ENCODE measurements at regions not wholly inside any gene's neighbourhood (a gene's known extent, or its start where the extent isn't known, plus 50 kb on each side); places are given as distances from the start of the nearest gene placed in this dataset.

GRCh38 chr11:38300570-38300969, 1702.5 kb upstream of the RAG2 start:
- no peak for DNase-seq (ENCODE audit: low read depth in 2 of 2)

GRCh38 chr11:38296211-38296776, 1698.3 kb upstream of the RAG2 start:
- DNase-seq (ENCODE audit: low read depth in 2 of 2), result no peak

GRCh38 chr11:38282718-38283117, 1684.7 kb upstream of the RAG2 start:
- no peak for DNase-seq (ENCODE audit: low read depth in 2 of 2)

- no peak for DNase-seq (ENCODE audit: low read depth in 2 of 2)
Measured at GRCh38 chr11:38278457-38279141, 1680.6 kb upstream of the RAG2 start.

- no peak for DNase-seq (ENCODE audit: low read depth in 2 of 2)
Measured at GRCh38 chr11:38274031-38274430, 1676.0 kb upstream of the RAG2 start.

GRCh38 chr11:38272376-38272775, 1674.3 kb upstream of the RAG2 start:
- no peak for DNase-seq (ENCODE audit: low read depth in 2 of 2)

GRCh38 chr11:38266691-38267090, 1668.7 kb upstream of the RAG2 start:
- DNase-seq (ENCODE audit: low read depth in 2 of 2), result no peak

GRCh38 chr11:38256436-38256835, 1658.4 kb upstream of the RAG2 start:
- no peak for DNase-seq (ENCODE audit: low read depth in 2 of 2)

- DNase-seq (ENCODE audit: low read depth in 2 of 2), result no peak
Measured at GRCh38 chr11:38254913-38255312, 1656.9 kb upstream of the RAG2 start.

- DNase-seq (ENCODE audit: low read depth in 2 of 2), result no peak
Measured at GRCh38 chr11:38252620-38253019, 1654.6 kb upstream of the RAG2 start.

- DNase-seq (ENCODE audit: low read depth in 2 of 2), result no peak
Measured at GRCh38 chr11:38246451-38246850, 1648.4 kb upstream of the RAG2 start.

GRCh38 chr11:38226684-38227083, 1628.6 kb upstream of the RAG2 start:
- no peak for DNase-seq (ENCODE audit: low read depth in 2 of 2)

- DNase-seq (ENCODE audit: low read depth in 2 of 2), result no peak
Measured at GRCh38 chr11:38221295-38221694, 1623.3 kb upstream of the RAG2 start.

GRCh38 chr11:38219636-38220035, 1621.6 kb upstream of the RAG2 start:
- no peak for DNase-seq (ENCODE audit: low read depth in 2 of 2)

GRCh38 chr11:38208951-38209350, 1610.9 kb upstream of the RAG2 start:
- DNase-seq (ENCODE audit: low read depth in 2 of 2), result no peak

GRCh38 chr11:38206663-38207062, 1608.6 kb upstream of the RAG2 start:
- DNase-seq (ENCODE audit: low read depth in 2 of 2), result no peak

GRCh38 chr11:38191101-38191500, 1593.1 kb upstream of the RAG2 start:
- DNase-seq (ENCODE audit: low read depth in 2 of 2), result no peak

GRCh38 chr11:38182126-38182866, 1584.3 kb upstream of the RAG2 start:
- no peak for DNase-seq (ENCODE audit: low read depth in 2 of 2)

- no peak for DNase-seq (ENCODE audit: low read depth in 2 of 2)
Measured at GRCh38 chr11:38176686-38177322, 1578.8 kb upstream of the RAG2 start.

GRCh38 chr11:38173676-38174075, 1575.6 kb upstream of the RAG2 start:
- DNase-seq (ENCODE audit: low read depth in 2 of 2), result no peak

GRCh38 chr11:38169286-38169685, 1571.2 kb upstream of the RAG2 start:
- DNase-seq (ENCODE audit: low read depth in 2 of 2), result no peak

- no peak for DNase-seq (ENCODE audit: low read depth in 2 of 2)
Measured at GRCh38 chr11:38163526-38163925, 1565.5 kb upstream of the RAG2 start.

Data from dermis microvascular lymphatic vessel endothelial cell (primary cell).